Ishikawa (cell line): ENCODE measurements at regions not wholly inside any gene's neighbourhood (a gene's known extent, or its start where the extent isn't known, plus 50 kb on each side); places are given as distances from the start of the nearest gene placed in this dataset.

ENCODE experiments used
- CEBPB ChIP-seq: IDR thresholded peaks from 2 replicates; pipeline ENCODE4 v1.6.1; 2012
- CREB1 ChIP-seq: IDR thresholded peaks from 2 replicates; pipeline ENCODE4 v1.6.1; 2012; ENCODE audit warnings: low read depth
- EGR1 ChIP-seq: IDR thresholded peaks from 2 replicates; pipeline ENCODE4 v1.6.1; 2012
- EP300 ChIP-seq: IDR thresholded peaks from 2 replicates; pipeline ENCODE4 v1.6.1; 2012; ENCODE audit warnings: borderline replicate concordance
- FOXM1 ChIP-seq: IDR thresholded peaks from 2 replicates; pipeline ENCODE4 v1.6.1; 2012; ENCODE audit warnings: low read depth, borderline replicate concordance
- NFIC ChIP-seq: IDR thresholded peaks from 2 replicates; pipeline ENCODE4 v1.6.1; 2012
- RAD21 ChIP-seq: IDR thresholded peaks from 2 replicates; pipeline ENCODE4 v1.6.1; 2012; ENCODE audit warnings: low read depth
- TAF1 ChIP-seq: IDR thresholded peaks from 2 replicates; pipeline ENCODE4 v1.6.1; 2012; ENCODE audit warnings: low read depth, mild to moderate bottlenecking
- TCF12 ChIP-seq: IDR thresholded peaks from 2 replicates; pipeline ENCODE4 v1.6.1; 2012; ENCODE audit warnings: low read depth
- TEAD4 ChIP-seq: IDR thresholded peaks from 2 replicates; pipeline ENCODE4 v1.6.1; 2012
- USF1 ChIP-seq: IDR thresholded peaks from 2 replicates; pipeline ENCODE4 v1.6.1; 2012
- YY1 ChIP-seq: IDR thresholded peaks from 2 replicates; pipeline ENCODE4 v1.6.1; 2012; ENCODE audit warnings: low read depth
- ZBTB7A ChIP-seq: IDR thresholded peaks from 2 replicates; pipeline ENCODE4 v1.6.1; 2012; ENCODE audit warnings: low read depth
- TF ChIP-seq, protein P1 (sequence below): IDR thresholded peaks from 2 replicates; pipeline ENCODE4 v1.6.1; 2012; ENCODE audit warnings: low read depth, mild to moderate bottlenecking
- TF ChIP-seq, protein P2 (sequence below): IDR thresholded peaks from 2 replicates; pipeline ENCODE4 v1.6.1; 2012

DNA sequence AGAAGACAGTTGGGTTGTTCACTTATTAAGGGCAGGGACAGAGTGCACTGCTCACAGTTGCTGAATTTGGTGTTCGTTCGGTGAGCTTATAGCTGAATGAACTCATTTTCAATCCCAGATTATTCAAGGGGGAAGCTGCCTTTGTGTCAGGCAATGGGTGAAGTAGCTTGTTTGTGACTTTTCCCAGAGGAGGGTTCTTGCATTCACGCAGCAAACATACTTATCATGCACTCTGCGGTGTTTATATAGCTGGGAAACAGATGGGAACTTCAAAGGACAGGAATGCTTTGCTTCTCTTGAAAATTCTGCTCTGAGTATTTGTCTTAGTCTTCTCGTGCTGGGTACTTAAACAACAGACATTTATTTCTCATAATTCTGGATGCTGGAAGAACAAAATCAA is 64.7 kb upstream of the ABCA1 start:
- no peak for TF ChIP-seq NFIC
- TF ChIP-seq ZBTB7A = no peak
- TF ChIP-seq TAF1 = no peak
- no peak for TF ChIP-seq FOXM1
- no peak for TF ChIP-seq EGR1
- no peak for TF ChIP-seq CREB1
- no peak for TF ChIP-seq TEAD4
- TF ChIP-seq, protein P1, sequence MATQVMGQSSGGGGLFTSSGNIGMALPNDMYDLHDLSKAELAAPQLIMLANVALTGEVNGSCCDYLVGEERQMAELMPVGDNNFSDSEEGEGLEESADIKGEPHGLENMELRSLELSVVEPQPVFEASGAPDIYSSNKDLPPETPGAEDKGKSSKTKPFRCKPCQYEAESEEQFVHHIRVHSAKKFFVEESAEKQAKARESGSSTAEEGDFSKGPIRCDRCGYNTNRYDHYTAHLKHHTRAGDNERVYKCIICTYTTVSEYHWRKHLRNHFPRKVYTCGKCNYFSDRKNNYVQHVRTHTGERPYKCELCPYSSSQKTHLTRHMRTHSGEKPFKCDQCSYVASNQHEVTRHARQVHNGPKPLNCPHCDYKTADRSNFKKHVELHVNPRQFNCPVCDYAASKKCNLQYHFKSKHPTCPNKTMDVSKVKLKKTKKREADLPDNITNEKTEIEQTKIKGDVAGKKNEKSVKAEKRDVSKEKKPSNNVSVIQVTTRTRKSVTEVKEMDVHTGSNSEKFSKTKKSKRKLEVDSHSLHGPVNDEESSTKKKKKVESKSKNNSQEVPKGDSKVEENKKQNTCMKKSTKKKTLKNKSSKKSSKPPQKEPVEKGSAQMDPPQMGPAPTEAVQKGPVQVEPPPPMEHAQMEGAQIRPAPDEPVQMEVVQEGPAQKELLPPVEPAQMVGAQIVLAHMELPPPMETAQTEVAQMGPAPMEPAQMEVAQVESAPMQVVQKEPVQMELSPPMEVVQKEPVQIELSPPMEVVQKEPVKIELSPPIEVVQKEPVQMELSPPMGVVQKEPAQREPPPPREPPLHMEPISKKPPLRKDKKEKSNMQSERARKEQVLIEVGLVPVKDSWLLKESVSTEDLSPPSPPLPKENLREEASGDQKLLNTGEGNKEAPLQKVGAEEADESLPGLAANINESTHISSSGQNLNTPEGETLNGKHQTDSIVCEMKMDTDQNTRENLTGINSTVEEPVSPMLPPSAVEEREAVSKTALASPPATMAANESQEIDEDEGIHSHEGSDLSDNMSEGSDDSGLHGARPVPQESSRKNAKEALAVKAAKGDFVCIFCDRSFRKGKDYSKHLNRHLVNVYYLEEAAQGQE = no peak
- no peak for TF ChIP-seq TCF12
- TF ChIP-seq CEBPB = no peak
- no peak for TF ChIP-seq USF1

DNA sequence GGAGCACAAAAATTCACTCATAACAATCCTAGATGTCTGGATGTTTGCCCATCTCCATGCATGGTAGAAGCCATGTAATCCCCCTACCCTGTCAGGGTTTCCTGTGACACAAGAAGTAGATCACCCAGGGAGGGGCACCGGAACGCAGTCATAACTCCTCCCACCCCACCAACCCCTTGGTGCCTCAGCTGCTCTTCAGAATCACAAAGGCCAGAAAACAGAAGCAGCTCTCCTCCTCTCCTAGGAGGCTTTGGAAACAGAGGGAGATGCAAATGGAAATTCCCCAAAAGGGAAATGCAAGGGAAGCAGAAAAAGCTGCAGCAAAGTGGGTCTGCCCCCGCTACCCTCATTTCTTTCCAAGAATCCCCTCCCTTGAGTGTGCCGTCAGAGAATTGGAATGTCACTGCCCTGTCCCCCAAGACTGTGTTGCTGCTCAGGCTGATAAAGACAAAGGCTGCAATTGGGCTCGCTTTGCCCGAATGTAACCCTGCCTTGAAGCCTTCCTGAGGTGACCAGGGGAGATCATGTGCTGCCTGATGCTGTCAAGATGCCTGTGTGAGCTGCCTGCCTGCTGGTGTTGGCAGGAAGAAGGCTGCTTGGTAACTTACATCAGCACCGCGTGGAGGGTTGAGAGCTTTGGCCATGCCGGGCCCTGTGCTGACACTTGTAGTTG is 65.5 kb upstream of the ABCA1 start:
- TF ChIP-seq CEBPB (no peak), ZBTB7A (no peak), TEAD4 (no peak), FOXM1 (no peak), TAF1 (no peak), NFIC (no peak), EP300 (no peak), RAD21 (no peak), USF1 (no peak), CREB1 (no peak), YY1 (no peak), EGR1 (no peak), TCF12 (no peak)
- TF ChIP-seq, protein P2, sequence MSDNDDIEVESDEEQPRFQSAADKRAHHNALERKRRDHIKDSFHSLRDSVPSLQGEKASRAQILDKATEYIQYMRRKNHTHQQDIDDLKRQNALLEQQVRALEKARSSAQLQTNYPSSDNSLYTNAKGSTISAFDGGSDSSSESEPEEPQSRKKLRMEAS = no peak

DNA sequence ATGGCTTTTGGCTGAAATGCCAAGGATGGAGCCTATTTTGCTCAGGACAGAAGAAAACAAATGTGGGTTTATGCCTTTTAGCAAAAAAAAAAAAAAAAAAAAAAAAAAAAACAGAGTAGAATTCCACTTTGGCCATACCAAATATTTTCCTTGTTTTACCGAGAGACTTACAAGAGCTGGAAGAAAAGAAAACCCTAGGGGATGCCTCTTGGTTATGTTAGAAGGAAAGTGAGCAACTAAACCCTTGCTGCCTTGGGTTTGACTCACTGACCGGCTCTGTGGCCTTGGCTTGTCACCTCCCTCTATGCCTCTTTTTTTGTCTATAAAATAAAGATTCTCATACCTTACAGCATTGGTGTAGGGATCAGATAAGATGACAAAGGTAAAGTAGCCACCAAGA is 69.6 kb upstream of the ABCA1 start:
- TF ChIP-seq, protein P2 = no peak
- no peak for TF ChIP-seq FOXM1
- TF ChIP-seq TCF12 = no peak
- no peak for TF ChIP-seq EP300
- TF ChIP-seq YY1 = no peak
- no peak for TF ChIP-seq EGR1
- no peak for TF ChIP-seq CEBPB
- no peak for TF ChIP-seq CREB1
- TF ChIP-seq, protein P1 = no peak
- no peak for TF ChIP-seq NFIC
- TF ChIP-seq TAF1 = no peak
- TF ChIP-seq USF1 = no peak
- TF ChIP-seq TEAD4 = no peak
- TF ChIP-seq ZBTB7A = no peak
- no peak for TF ChIP-seq RAD21

GRCh38 chr9:104999136-104999535 is 71.2 kb upstream of the ABCA1 start:
- TF ChIP-seq EP300 (no peak), TAF1 (no peak), EGR1 (no peak), ZBTB7A (no peak), YY1 (no peak), TEAD4 (no peak), NFIC (no peak)
- TF ChIP-seq, protein P2 = no peak

DNA sequence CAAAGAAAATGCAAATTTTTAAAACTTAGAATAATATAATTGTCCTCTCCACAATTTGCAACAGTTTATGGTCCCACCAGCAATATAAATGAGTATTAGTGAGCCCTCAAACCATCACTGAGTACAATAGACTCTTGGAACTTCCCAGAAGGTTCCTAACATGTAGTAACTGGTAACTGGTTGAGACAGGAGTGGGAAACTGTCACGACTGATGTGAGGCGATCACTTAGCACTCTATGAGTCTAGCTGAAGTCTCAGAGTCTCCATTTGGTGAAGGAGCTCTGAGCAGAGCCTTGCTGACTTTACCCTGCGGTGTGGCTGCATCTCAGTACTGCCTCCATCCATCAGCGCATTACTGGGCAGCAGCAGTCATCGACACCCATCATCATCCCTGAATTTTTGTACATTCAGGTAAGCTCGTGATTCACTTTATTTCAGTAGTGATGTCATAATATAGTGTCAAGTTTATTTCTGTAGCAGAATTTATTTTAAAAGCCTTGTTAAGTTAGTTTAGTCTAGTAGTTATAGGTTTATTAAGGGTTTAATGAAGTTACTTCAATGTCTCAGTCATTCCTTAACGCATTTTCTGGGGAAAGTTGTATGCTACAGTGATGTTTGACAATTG is 76.6 kb upstream of the ABCA1 start:
- TF ChIP-seq TAF1 (no peak), RAD21 (no peak), FOXM1 (no peak), CEBPB (no peak), TEAD4 (no peak), YY1 (no peak), EP300 (no peak), CREB1 (no peak), NFIC (no peak), EGR1 (no peak), ZBTB7A (no peak), USF1 (no peak), TCF12 (no peak)
- TF ChIP-seq, protein P1 = no peak
- TF ChIP-seq, protein P2 = no peak
